ENCODE measurements at regions not wholly inside any gene's neighbourhood (a gene's known extent, or its start where the extent isn't known, plus 50 kb on each side); places are given as distances from the start of the nearest gene placed in this dataset.

DNA sequence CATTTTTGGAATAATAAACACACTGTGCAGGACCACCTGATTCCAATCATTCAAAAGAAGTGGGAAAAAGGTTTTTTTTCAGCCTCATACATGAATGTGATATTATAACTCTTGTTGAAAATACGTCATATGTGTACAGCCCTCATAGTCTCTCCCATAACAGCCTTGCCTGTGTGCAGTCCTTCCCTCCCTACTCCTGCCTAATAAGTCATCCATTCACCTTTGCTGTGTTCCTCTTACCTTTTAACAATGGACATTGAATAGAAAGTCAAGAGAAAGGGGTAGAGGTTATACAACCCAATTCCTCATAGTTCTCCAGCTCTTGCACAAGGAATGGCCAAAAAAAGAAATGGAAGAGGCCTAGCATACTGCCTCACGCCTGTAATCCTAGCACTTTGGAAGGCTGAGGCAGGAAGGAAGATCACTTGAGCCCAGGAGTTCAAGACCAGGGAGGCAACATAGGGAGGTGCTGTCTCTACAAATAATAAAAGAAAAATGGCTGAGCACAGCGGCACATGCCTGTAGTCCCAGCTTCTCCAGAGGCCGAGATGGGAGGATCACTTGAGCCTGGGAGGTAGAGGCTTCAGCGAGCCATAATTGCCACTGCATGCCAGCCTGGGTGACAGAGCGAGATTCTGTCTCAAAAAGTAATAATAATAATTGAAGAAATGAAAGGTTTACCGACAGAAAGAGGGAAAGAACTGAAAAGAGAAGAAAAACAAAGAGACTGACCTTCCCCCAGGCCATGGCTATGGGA is 356.1 kb upstream of the KIF2A start:
- H3K4me1 ChIP-seq (ENCODE audit: control insufficient read depth, insufficient read depth, low read length, unreplicated experiment): no peaks in the 10 kb centered on the region
- no peaks in the 10 kb centered on the region for H3K36me3 ChIP-seq (ENCODE audit: insufficient read depth, low read length)
- H3K4me3 ChIP-seq (ENCODE audit: low read depth, low read length): no peak overlapping the region
- no peaks in the 10 kb centered on the region for H3K27me3 ChIP-seq (ENCODE audit: insufficient read depth, low read length)
- H3K79me2 ChIP-seq (ENCODE audit: control insufficient read depth, insufficient read depth, low read length, unreplicated experiment): no peaks in the 10 kb centered on the region
- no peak overlapping the region for H3K27ac ChIP-seq (ENCODE audit: low read depth, low read length)
- no peak overlapping the region for H2AFZ ChIP-seq (ENCODE audit: low read length, unreplicated experiment)

DNA sequence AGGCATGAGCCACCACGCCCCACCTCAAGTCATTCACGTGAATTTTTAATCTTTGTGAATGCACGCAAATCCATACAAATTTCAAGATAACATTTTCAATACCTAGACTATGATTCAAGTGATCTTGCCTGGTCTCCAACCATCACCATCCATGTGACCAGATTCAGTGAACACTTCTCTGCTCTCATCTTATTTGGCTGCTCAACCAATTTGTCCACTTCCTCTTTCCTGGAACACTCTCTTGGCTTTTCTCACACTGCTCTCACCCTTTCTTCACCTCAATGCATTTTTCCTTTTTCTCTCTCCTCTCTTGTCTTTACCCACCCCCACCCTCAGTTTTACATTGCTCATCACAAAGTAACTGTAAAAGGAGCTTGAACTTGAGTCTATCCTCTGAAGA is 354.7 kb upstream of the KIF2A start:
- H2AFZ ChIP-seq (ENCODE audit: low read length, unreplicated experiment): no peak overlapping the region
- no peaks in the 10 kb centered on the region for H3K36me3 ChIP-seq (ENCODE audit: insufficient read depth, low read length)
- H3K4me3 ChIP-seq (ENCODE audit: low read depth, low read length): no peak overlapping the region
- H3K4me1 ChIP-seq (ENCODE audit: control insufficient read depth, insufficient read depth, low read length, unreplicated experiment): no peaks in the 10 kb centered on the region
- no peaks in the 10 kb centered on the region for H3K79me2 ChIP-seq (ENCODE audit: control insufficient read depth, insufficient read depth, low read length, unreplicated experiment)
- no peaks in the 10 kb centered on the region for H3K27me3 ChIP-seq (ENCODE audit: insufficient read depth, low read length)
- no peak overlapping the region for H3K27ac ChIP-seq (ENCODE audit: low read depth, low read length)

- Histone ChIP-seq H3K4me1 (ENCODE audit: control insufficient read depth, insufficient read depth, low read length, unreplicated experiment) (no peaks in the 10 kb centered on the region), H3K4me3 (ENCODE audit: low read depth, low read length) (no peak overlapping the region), H3K27me3 (ENCODE audit: insufficient read depth, low read length) (no peaks in the 10 kb centered on the region), H2AFZ (ENCODE audit: low read length, unreplicated experiment) (no peak overlapping the region), H3K36me3 (ENCODE audit: insufficient read depth, low read length) (no peaks in the 10 kb centered on the region), H3K27ac (ENCODE audit: low read depth, low read length) (no peak overlapping the region), H3K79me2 (ENCODE audit: control insufficient read depth, insufficient read depth, low read length, unreplicated experiment) (no peaks in the 10 kb centered on the region)
Measured at GRCh38 chr5:61953913-61954312, 352.1 kb upstream of the KIF2A start.

- Histone ChIP-seq H3K27ac (ENCODE audit: low read depth, low read length) (no peak overlapping the region), H3K79me2 (ENCODE audit: control insufficient read depth, insufficient read depth, low read length, unreplicated experiment) (no peaks in the 10 kb centered on the region), H3K4me3 (ENCODE audit: low read depth, low read length) (no peak overlapping the region), H3K4me1 (ENCODE audit: control insufficient read depth, insufficient read depth, low read length, unreplicated experiment) (no peaks in the 10 kb centered on the region), H3K36me3 (ENCODE audit: insufficient read depth, low read length) (no peaks in the 10 kb centered on the region), H3K27me3 (ENCODE audit: insufficient read depth, low read length) (no peaks in the 10 kb centered on the region), H2AFZ (ENCODE audit: low read length, unreplicated experiment) (no peak overlapping the region)
Measured at GRCh38 chr5:61964201-61964600, 341.8 kb upstream of the KIF2A start.

DNA sequence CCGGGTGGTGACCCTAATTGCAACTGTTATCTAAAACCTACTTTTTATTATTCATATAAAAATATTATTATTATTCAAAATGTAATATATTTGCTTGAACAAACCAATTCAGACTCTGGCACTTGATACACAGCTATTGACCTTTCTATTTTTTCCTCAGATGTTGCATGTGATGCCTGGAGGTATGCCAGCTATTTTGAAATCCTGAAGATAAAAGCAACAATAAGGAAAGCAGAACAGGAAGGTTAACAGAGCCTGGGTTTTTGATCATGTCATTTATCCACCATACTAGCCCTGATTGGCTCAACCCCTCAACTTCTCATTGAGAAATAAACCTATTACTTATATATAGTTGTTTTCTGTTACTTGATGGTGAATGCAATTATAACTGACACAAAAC is 340.9 kb upstream of the KIF2A start:
- H3K36me3 ChIP-seq (ENCODE audit: insufficient read depth, low read length): no peaks in the 10 kb centered on the region
- no peak overlapping the region for H2AFZ ChIP-seq (ENCODE audit: low read length, unreplicated experiment)
- no peaks in the 10 kb centered on the region for H3K79me2 ChIP-seq (ENCODE audit: control insufficient read depth, insufficient read depth, low read length, unreplicated experiment)
- H3K4me3 ChIP-seq (ENCODE audit: low read depth, low read length): no peak overlapping the region
- no peak overlapping the region for H3K27ac ChIP-seq (ENCODE audit: low read depth, low read length)
- H3K27me3 ChIP-seq (ENCODE audit: insufficient read depth, low read length): no peaks in the 10 kb centered on the region
- H3K4me1 ChIP-seq (ENCODE audit: control insufficient read depth, insufficient read depth, low read length, unreplicated experiment): no peaks in the 10 kb centered on the region

DNA sequence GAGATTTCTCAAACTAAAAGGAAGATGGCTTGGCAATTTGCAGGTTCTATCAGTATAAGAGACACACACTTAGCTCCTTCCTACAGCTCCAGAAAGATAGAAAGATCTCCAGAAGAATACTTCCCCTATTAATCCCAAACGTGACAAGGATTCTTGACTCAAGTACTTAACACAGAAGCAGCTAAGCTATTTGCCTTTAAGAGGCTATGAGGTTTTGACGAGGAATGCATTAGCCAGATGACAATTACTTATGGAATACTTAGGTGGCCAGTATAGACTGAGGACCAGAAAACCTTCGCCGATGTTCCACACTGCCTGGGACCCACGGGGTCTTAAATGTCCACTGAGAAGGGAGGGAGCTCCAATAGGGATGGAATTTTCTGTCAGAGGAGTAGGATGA is 340.5 kb upstream of the KIF2A start:
- H3K36me3 ChIP-seq (ENCODE audit: insufficient read depth, low read length): no peaks in the 10 kb centered on the region
- H3K4me1 ChIP-seq (ENCODE audit: control insufficient read depth, insufficient read depth, low read length, unreplicated experiment): no peaks in the 10 kb centered on the region
- no peak overlapping the region for H3K27ac ChIP-seq (ENCODE audit: low read depth, low read length)
- no peaks in the 10 kb centered on the region for H3K79me2 ChIP-seq (ENCODE audit: control insufficient read depth, insufficient read depth, low read length, unreplicated experiment)
- H3K4me3 ChIP-seq (ENCODE audit: low read depth, low read length): no peak overlapping the region
- H3K27me3 ChIP-seq (ENCODE audit: insufficient read depth, low read length): no peaks in the 10 kb centered on the region
- H2AFZ ChIP-seq (ENCODE audit: low read length, unreplicated experiment): no peak overlapping the region

GRCh38 chr5:61966296-61966955 is 339.6 kb upstream of the KIF2A start:
- Histone ChIP-seq H3K79me2 (ENCODE audit: control insufficient read depth, insufficient read depth, low read length, unreplicated experiment) (no peaks in the 10 kb centered on the region), H3K4me3 (ENCODE audit: low read depth, low read length) (no peak overlapping the region), H3K36me3 (ENCODE audit: insufficient read depth, low read length) (no peaks in the 10 kb centered on the region), H3K4me1 (ENCODE audit: control insufficient read depth, insufficient read depth, low read length, unreplicated experiment) (no peaks in the 10 kb centered on the region), H3K27ac (ENCODE audit: low read depth, low read length) (no peak overlapping the region), H3K27me3 (ENCODE audit: insufficient read depth, low read length) (no peaks in the 10 kb centered on the region), H2AFZ (ENCODE audit: low read length, unreplicated experiment) (no peak overlapping the region)

- Histone ChIP-seq H2AFZ (ENCODE audit: low read length, unreplicated experiment) (no peak overlapping the region), H3K27ac (ENCODE audit: low read depth, low read length) (no peak overlapping the region), H3K4me1 (ENCODE audit: control insufficient read depth, insufficient read depth, low read length, unreplicated experiment) (no peaks in the 10 kb centered on the region), H3K36me3 (ENCODE audit: insufficient read depth, low read length) (no peaks in the 10 kb centered on the region), H3K4me3 (ENCODE audit: low read depth, low read length) (no peak overlapping the region), H3K79me2 (ENCODE audit: control insufficient read depth, insufficient read depth, low read length, unreplicated experiment) (no peaks in the 10 kb centered on the region), H3K27me3 (ENCODE audit: insufficient read depth, low read length) (no peaks in the 10 kb centered on the region)
Measured at GRCh38 chr5:61966997-61967396, 339.0 kb upstream of the KIF2A start.

- Histone ChIP-seq H3K36me3 (ENCODE audit: insufficient read depth, low read length) (no peaks in the 10 kb centered on the region), H3K4me1 (ENCODE audit: control insufficient read depth, insufficient read depth, low read length, unreplicated experiment) (no peaks in the 10 kb centered on the region), H3K27me3 (ENCODE audit: insufficient read depth, low read length) (no peaks in the 10 kb centered on the region), H3K27ac (ENCODE audit: low read depth, low read length) (no peak overlapping the region), H3K79me2 (ENCODE audit: control insufficient read depth, insufficient read depth, low read length, unreplicated experiment) (no peaks in the 10 kb centered on the region), H2AFZ (ENCODE audit: low read length, unreplicated experiment) (no peak overlapping the region), H3K4me3 (ENCODE audit: low read depth, low read length) (no peak overlapping the region)
Measured at GRCh38 chr5:61967681-61968080, 338.3 kb upstream of the KIF2A start.

DNA sequence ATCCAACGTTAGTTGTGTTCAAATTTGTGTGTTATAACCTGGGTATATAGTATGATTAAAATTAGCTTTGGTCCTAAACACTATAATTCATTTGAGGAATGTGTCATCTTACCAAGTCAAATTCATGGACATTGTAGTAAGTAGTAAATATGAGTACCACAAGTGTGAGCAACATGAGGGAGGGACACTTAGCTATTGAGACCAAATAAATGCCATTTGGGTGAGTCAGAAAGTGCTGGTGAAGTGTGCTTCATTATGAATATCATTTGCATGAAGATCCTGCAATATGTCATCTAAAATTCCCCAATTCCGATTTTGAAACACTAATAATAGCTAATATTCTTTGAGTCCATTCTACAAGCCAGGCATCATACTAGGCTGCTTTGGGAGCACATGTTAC is 336.7 kb upstream of the KIF2A start:
- no peaks in the 10 kb centered on the region for H3K36me3 ChIP-seq (ENCODE audit: insufficient read depth, low read length)
- H3K4me1 ChIP-seq (ENCODE audit: control insufficient read depth, insufficient read depth, low read length, unreplicated experiment): no peaks in the 10 kb centered on the region
- H3K79me2 ChIP-seq (ENCODE audit: control insufficient read depth, insufficient read depth, low read length, unreplicated experiment): no peaks in the 10 kb centered on the region
- H3K4me3 ChIP-seq (ENCODE audit: low read depth, low read length): no peak overlapping the region
- H3K27me3 ChIP-seq (ENCODE audit: insufficient read depth, low read length): no peaks in the 10 kb centered on the region
- H2AFZ ChIP-seq (ENCODE audit: low read length, unreplicated experiment): no peak overlapping the region
- H3K27ac ChIP-seq (ENCODE audit: low read depth, low read length): no peak overlapping the region

- Histone ChIP-seq H3K36me3 (ENCODE audit: insufficient read depth, low read length) (no peaks in the 10 kb centered on the region), H3K79me2 (ENCODE audit: control insufficient read depth, insufficient read depth, low read length, unreplicated experiment) (no peaks in the 10 kb centered on the region), H3K27me3 (ENCODE audit: insufficient read depth, low read length) (no peaks in the 10 kb centered on the region), H3K4me3 (ENCODE audit: low read depth, low read length) (no peak overlapping the region), H3K27ac (ENCODE audit: low read depth, low read length) (no peak overlapping the region), H3K4me1 (ENCODE audit: control insufficient read depth, insufficient read depth, low read length, unreplicated experiment) (no peaks in the 10 kb centered on the region), H2AFZ (ENCODE audit: low read length, unreplicated experiment) (no peak overlapping the region)
Measured at GRCh38 chr5:61969755-61970154, 336.3 kb upstream of the KIF2A start.

Data from ACC112 (cell line).